Immature natural killer cell (primary cell): ENCODE measurements at regions not wholly inside any gene's neighbourhood (a gene's known extent, or its start where the extent isn't known, plus 50 kb on each side); places are given as distances from the start of the nearest gene placed in this dataset.

Experiments used
- DNase-seq, 3 donors: peaks; one replicate each; pipeline ENCODE4 v3.0.0; 2022; ENCODE audit warnings: mixed read lengths in 1 of 3
- H3K27ac Mint-ChIP-seq, 6 donors: one replicate each; pipeline ENCODE4 v1.8.0; 2020; ENCODE audit warnings: mixed read lengths in 6 of 6, mild to moderate bottlenecking in 5 of 6, inconsistent platforms in 4 of 6, moderate library complexity in 3 of 6
- H3K27me3 Mint-ChIP-seq, 3 donors: one replicate each; pipeline ENCODE4 v1.8.0; 2020 to 2021; ENCODE audit warnings: low read depth in 3 of 3, mild to moderate bottlenecking in 3 of 3, mixed read lengths in 3 of 3, moderate library complexity in 3 of 3, inconsistent platforms in 1 of 3
- H3K36me3 Mint-ChIP-seq, 3 donors: one replicate each; pipeline ENCODE4 v1.8.0; 2020; ENCODE audit warnings: mixed read lengths in 3 of 3, inconsistent platforms in 2 of 3, mild to moderate bottlenecking in 2 of 3
- H3K4me1 Mint-ChIP-seq, 2 donors: one replicate each; pipeline ENCODE4 v1.8.0; 2020; ENCODE audit warnings: inconsistent platforms in 2 of 2, mild to moderate bottlenecking in 2 of 2, mixed read lengths in 2 of 2, moderate library complexity in 1 of 2
- H3K4me3 Mint-ChIP-seq, 5 donors: one replicate each; pipeline ENCODE4 v1.8.0; 2020; ENCODE audit warnings: mild to moderate bottlenecking in 5 of 5, mixed read lengths in 5 of 5, inconsistent platforms in 3 of 5, moderate library complexity in 3 of 5
- H3K9me3 Mint-ChIP-seq, 6 donors: one replicate each; pipeline ENCODE4 v1.8.0; 2020; ENCODE audit warnings: mild to moderate bottlenecking in 6 of 6, mixed read lengths in 6 of 6, inconsistent platforms in 4 of 6, moderate library complexity in 3 of 6

GRCh38 chr10:91682912-91683311 lies 50.0 kb upstream of the PPP1R3C start:
- Mint-ChIP-seq H3K27me3 (peaks cover 0 to 2% (median 1%) of the 10 kb centered on the region in 3 donors), H3K9me3 (no peaks in the 10 kb centered on the region), H3K4me1 (no peaks in the 10 kb centered on the region), H3K27ac (no peak overlapping the region), H3K36me3 (no peaks in the 10 kb centered on the region), H3K4me3 (no peak overlapping the region)
- DNase-seq: no peak
